H9 (cell line): ENCODE measurements at regions not wholly inside any gene's neighbourhood (a gene's known extent, or its start where the extent isn't known, plus 50 kb on each side); places are given as distances from the start of the nearest gene placed in this dataset.
"Not testable (repeated sequence)": the region's sequence is repeated elsewhere in the genome, so short reads cannot be mapped to it uniquely, and the experiment has no call there.

ENCODE experiments used
- DNase-seq: peaks from one replicate; pipeline ENCODE4 v3.0.0-alpha.2; 2017
- H2AFZ ChIP-seq: one replicate; pipeline ENCODE4 v1.6.1; 2013; ENCODE audit warnings: mild to moderate bottlenecking, low read length, control low read depth, moderate library complexity
- H2AK5ac ChIP-seq: 2 replicates; pipeline ENCODE4 v1.6.1; 2013; ENCODE audit warnings: low read length, control low read depth, mixed read lengths; ENCODE audit not compliant: insufficient read length
- H2BK120ac ChIP-seq: one replicate; pipeline ENCODE4 v1.6.1; 2013; ENCODE audit warnings: low read depth, mild to moderate bottlenecking, low read length, control low read depth, inconsistent platforms; ENCODE audit not compliant: poor library complexity, severe bottlenecking
- H2BK12ac ChIP-seq: 2 replicates; pipeline ENCODE4 v1.6.1; 2013; ENCODE audit warnings: low read length, control low read depth, mixed read lengths, low read depth; ENCODE audit not compliant: insufficient read length
- H2BK15ac ChIP-seq: 2 replicates; pipeline ENCODE4 v1.6.1; 2013; ENCODE audit warnings: low read depth, low read length, control low read depth
- H2BK20ac ChIP-seq: one replicate; pipeline ENCODE4 v1.6.1; 2013; ENCODE audit warnings: low read depth, mild to moderate bottlenecking, low read length, control low read depth, inconsistent platforms; ENCODE audit not compliant: poor library complexity, severe bottlenecking
- H2BK5ac ChIP-seq: 2 replicates; pipeline ENCODE4 v1.6.1; 2013; ENCODE audit warnings: low read length, control low read depth, mixed read lengths; ENCODE audit not compliant: insufficient read length
- H3K14ac ChIP-seq: 2 replicates; pipeline ENCODE4 v1.6.1; 2013; ENCODE audit warnings: low read length, control low read depth; ENCODE audit not compliant: insufficient read depth
- H3K18ac ChIP-seq: 2 replicates; pipeline ENCODE4 v1.6.1; 2013; ENCODE audit warnings: low read depth, mild to moderate bottlenecking, mixed read lengths, low read length, control low read depth; ENCODE audit not compliant: insufficient read length
- H3K23ac ChIP-seq: 2 replicates; pipeline ENCODE4 v1.6.1; 2013; ENCODE audit warnings: low read length, control low read depth, mixed read lengths, low read depth; ENCODE audit not compliant: insufficient read length
- H3K23me2 ChIP-seq: 2 replicates; pipeline ENCODE4 v1.6.1; 2013; ENCODE audit warnings: low read depth, mild to moderate bottlenecking, mixed read lengths, low read length, control low read depth; ENCODE audit not compliant: insufficient read length, poor library complexity, severe bottlenecking
- H3K27ac ChIP-seq: 2 replicates; pipeline ENCODE4 v1.5.1; 2013; ENCODE audit warnings: low read length, control low read depth, mixed read lengths, low read depth; ENCODE audit not compliant: insufficient read length
- H3K27me3 ChIP-seq: 2 replicates; pipeline ENCODE4 v1.6.1; 2013; ENCODE audit warnings: low read length, control low read depth, inconsistent platforms; ENCODE audit not compliant: insufficient read depth
- H3K4ac ChIP-seq: 2 replicates; pipeline ENCODE4 v1.6.1; 2013; ENCODE audit warnings: low read depth, mild to moderate bottlenecking, control low read depth, inconsistent platforms, low read length, moderate library complexity
- H3K4me1 ChIP-seq: 2 replicates; pipeline ENCODE4 v1.6.1; 2013; ENCODE audit warnings: low read length, control low read depth, inconsistent platforms; ENCODE audit not compliant: insufficient read depth
- H3K4me2 ChIP-seq: 2 replicates; pipeline ENCODE4 v1.6.1; 2013; ENCODE audit warnings: low read length, control low read depth, mixed read lengths; ENCODE audit not compliant: insufficient read length, insufficient read depth
- H3K56ac ChIP-seq: 2 replicates; pipeline ENCODE4 v1.6.1; 2013; ENCODE audit warnings: low read depth, mild to moderate bottlenecking, mixed read lengths, low read length, control low read depth; ENCODE audit not compliant: insufficient read length
- H3K79me1 ChIP-seq: 2 replicates; pipeline ENCODE4 v1.6.1; 2013; ENCODE audit warnings: low read depth, mild to moderate bottlenecking, moderate library complexity, low read length, control low read depth, inconsistent platforms; ENCODE audit not compliant: insufficient read depth, poor library complexity, severe bottlenecking
- H3K79me2 ChIP-seq: 2 replicates; pipeline ENCODE4 v1.6.1; 2013; ENCODE audit warnings: low read length, control low read depth, inconsistent platforms; ENCODE audit not compliant: insufficient read depth
- H3K9ac ChIP-seq: 2 replicates; pipeline ENCODE4 v1.6.1; 2013; ENCODE audit warnings: low read length, control low read depth, mixed read lengths; ENCODE audit not compliant: insufficient read length; ENCODE audit errors: extremely low read depth
- H3K9me3 ChIP-seq: one replicate; pipeline ENCODE4 v1.6.1; 2013; ENCODE audit warnings: low read depth, low read length, inconsistent platforms; ENCODE audit not compliant: control insufficient read depth
- H3T11ph ChIP-seq: one replicate; pipeline ENCODE4 v1.6.1; 2013; ENCODE audit warnings: mild to moderate bottlenecking, low read length, control low read depth, inconsistent platforms
- H4K20me1 ChIP-seq: one replicate; pipeline ENCODE4 v1.6.1; 2013; ENCODE audit not compliant: control insufficient read depth, insufficient read length, insufficient read depth
- H4K5ac ChIP-seq: 2 replicates; pipeline ENCODE4 v1.6.1; 2013; ENCODE audit warnings: low read depth, mild to moderate bottlenecking, mixed read lengths, low read length, control low read depth; ENCODE audit not compliant: insufficient read length
- H4K8ac ChIP-seq: replicated peaks from 2 replicates; pipeline ENCODE4 v1.6.1; 2013; ENCODE audit warnings: low read length, control low read depth, mixed read lengths, low read depth; ENCODE audit not compliant: insufficient read length
- H4K91ac ChIP-seq: 2 replicates; pipeline ENCODE4 v1.6.1; 2013; ENCODE audit warnings: low read depth, mild to moderate bottlenecking, moderate library complexity, mixed read lengths, low read length, control low read depth; ENCODE audit not compliant: insufficient read length
- H3K27ac Mint-ChIP-seq, 3 experiments: 2 replicates in 2 of 3; 3 replicates in 1 of 3; pipeline ENCODE4 v1.8.0; 2020 to 2021; ENCODE audit warnings: mixed read lengths in 3 of 3, mild to moderate bottlenecking in 1 of 3, moderate library complexity in 1 of 3
- H3K27me3 Mint-ChIP-seq: 2 replicates; pipeline ENCODE4 v1.8.0; 2021; ENCODE audit warnings: low read depth, mild to moderate bottlenecking, moderate library complexity, mixed read lengths
- H3K36me3 Mint-ChIP-seq, 3 experiments: 2 replicates in 2 of 3; 3 replicates in 1 of 3; pipeline ENCODE4 v1.8.0; 2020 to 2021; ENCODE audit warnings: low read depth in 3 of 3, mixed read lengths in 3 of 3; ENCODE audit not compliant: insufficient read depth in 1 of 3
- H3K4me1 Mint-ChIP-seq, 2 experiments: 2 replicates each; pipeline ENCODE4 v1.8.0; 2020; ENCODE audit warnings: mixed read lengths in 2 of 2
- H3K4me3 Mint-ChIP-seq, 2 experiments: 2 replicates in 1 of 2; 3 replicates in 1 of 2; pipeline ENCODE4 v1.8.0; 2020 to 2021; ENCODE audit warnings: mild to moderate bottlenecking in 2 of 2, mixed read lengths in 2 of 2, moderate library complexity in 1 of 2
- H3K9me3 Mint-ChIP-seq, 2 experiments: 2 replicates in 1 of 2; 3 replicates in 1 of 2; pipeline ENCODE4 v1.8.0; 2020; ENCODE audit warnings: mild to moderate bottlenecking in 2 of 2, mixed read lengths in 2 of 2, moderate library complexity in 1 of 2
- WGBS: extraction: QIAGEN DNeasy Blood & Tissue Kit; methylation state at CpG from one replicate; pipeline ENCODE4 v1.1.7; 2013; ENCODE audit warnings: missing lambda C conversion rate, low lambda C conversion rate, mixed read lengths; ENCODE audit not compliant: insufficient read length; ENCODE audit errors: extremely low coverage; 5-methylcytosine and 5-hydroxymethylcytosine counted together

DNA sequence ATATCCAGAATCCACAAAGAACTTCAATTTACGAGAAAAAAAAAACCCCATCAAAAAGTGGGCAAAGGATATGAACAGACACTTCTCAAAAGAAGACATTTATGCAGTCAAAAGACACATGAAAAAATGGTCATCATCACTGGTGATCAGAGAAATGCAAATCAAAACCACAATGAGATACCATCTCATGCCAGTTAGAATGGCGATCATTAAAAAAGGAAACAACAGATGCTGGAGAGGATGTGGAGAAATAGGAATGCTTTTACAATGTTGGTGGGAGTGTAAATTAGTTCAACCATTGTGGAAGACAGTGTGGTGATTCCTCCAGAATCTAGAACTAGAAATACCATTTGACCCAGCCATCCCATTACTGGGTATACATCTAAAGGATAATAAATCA, 419.9 kb upstream of the DDI1 start:
- H2AK5ac ChIP-seq, H3K9ac ChIP-seq, H2AFZ ChIP-seq, H3K18ac ChIP-seq, H3K23me2 ChIP-seq, H3K79me2 ChIP-seq, H3K14ac ChIP-seq, H3K27me3 ChIP-seq, H3K4me1 ChIP-seq, H3K27ac Mint-ChIP-seq, H2BK20ac ChIP-seq, H4K8ac ChIP-seq, H3T11ph ChIP-seq, H3K4me1 Mint-ChIP-seq, H3K9me3 ChIP-seq, H2BK5ac ChIP-seq, H3K4me3 Mint-ChIP-seq, H2BK15ac ChIP-seq, DNase-seq, H4K5ac ChIP-seq, H3K79me1 ChIP-seq, H3K27ac ChIP-seq, H3K36me3 Mint-ChIP-seq, H3K23ac ChIP-seq, H4K20me1 ChIP-seq, H2BK120ac ChIP-seq, H4K91ac ChIP-seq, H3K56ac ChIP-seq, H3K27me3 Mint-ChIP-seq, H3K4me2 ChIP-seq, H3K9me3 Mint-ChIP-seq, H2BK12ac ChIP-seq, H3K4ac ChIP-seq: not testable (repeated sequence)
- no CpG with 5 or more reads among the region's 2 CpGs for WGBS
